ENCODE measurements at regions not wholly inside any gene's neighbourhood (a gene's known extent, or its start where the extent isn't known, plus 50 kb on each side); places are given as distances from the start of the nearest gene placed in this dataset.

DNA sequence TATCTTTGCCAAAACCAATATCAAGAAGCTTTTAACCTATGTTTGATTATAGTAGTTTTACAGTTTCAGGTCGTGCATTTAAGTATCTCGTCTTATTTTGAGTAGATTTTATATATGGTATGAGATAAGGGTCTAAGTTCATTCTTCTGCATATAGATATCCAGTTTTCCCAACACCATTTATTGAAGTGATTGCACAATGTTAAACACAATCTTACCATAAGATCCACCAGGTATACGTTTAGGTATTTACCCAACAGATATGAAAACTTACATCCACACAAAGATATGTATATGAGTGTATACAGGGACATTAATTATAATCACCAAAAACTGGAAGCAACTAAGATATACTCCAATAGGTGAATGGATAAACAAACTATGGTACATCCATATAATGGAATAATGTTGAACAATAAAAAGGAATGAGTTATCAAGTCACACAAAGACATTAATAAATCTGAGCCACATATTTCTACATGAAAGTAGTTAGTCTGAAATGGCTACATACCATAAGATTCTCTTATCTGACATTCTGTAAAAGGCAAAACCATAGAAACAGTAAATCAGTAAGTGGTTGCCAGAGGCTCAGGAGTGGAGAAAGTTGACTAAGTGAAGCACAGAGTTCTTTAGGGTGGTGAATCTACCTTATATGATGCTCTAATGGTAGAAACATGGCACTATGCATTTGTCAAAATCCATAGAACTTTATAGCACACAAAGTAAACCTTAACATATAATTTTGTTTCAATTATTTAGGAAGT lies 222.6 kb downstream of the NUAK1 start:
- FAIRE-seq (no peak), DNase-seq (ENCODE audit: low spot score) (no peak)

DNA sequence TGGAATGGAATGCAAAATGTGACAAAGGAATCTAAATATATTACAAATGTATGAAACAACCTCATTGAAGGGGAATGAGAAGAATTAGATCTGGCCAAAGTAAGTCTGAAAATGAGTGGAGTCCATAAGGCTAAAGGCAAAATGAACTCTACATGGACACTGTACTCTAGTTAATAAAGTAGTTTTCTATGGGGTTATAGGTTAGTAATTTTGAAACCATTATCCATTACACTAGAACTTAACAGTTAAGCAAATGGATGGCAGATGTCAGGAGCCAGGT lies 222.1 kb downstream of the NUAK1 start:
- DNase-seq (ENCODE audit: low spot score) = no peak
- no peak for FAIRE-seq

DNA sequence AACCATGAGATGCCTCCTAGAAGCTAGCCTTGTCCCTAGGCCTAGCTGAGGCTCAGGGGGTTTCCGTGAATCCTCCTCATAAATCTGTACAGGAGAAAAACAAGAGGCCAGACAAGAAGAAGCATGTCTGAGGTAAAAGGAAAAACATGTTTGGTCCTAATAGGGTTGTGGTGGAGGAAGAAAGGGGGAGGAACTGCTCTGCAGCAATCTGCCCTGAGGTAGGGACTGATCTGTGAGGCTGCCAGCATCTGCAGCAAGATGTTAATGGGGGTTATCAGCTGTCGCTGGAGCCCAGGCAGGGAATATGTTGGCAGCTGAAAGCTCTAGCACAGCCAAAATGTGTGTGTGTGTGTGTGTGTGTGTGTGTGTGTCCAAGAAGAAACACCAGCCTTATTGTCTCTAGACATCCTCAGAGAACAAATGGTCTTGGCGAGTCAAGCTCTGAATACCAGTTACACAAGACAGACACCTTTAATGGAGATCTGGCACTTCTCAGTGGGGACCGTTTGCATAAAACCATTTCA lies 218.5 kb downstream of the NUAK1 start:
- DNase-seq (ENCODE audit: low spot score) (no peak), FAIRE-seq (no peak)

DNA sequence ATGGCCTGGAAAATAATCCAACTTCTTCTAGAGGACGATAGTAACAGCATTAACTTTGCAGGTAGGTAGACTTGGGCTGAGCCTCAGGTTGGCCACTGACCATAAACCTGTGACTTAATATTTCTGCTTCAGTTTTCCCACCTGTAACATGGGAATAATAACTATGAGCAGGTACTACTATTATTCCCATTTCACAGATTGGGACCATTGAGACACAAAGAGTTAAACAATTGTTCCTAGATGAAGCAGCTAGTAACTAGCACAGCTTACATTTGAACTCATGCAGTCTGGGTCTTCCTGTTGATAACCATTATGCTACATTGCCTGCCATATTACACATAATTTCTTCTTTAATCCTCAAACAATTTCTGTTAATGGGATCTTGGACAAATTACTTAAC lies 217.7 kb downstream of the NUAK1 start:
- FAIRE-seq = no peak
- DNase-seq (ENCODE audit: low spot score) = no peak

DNA sequence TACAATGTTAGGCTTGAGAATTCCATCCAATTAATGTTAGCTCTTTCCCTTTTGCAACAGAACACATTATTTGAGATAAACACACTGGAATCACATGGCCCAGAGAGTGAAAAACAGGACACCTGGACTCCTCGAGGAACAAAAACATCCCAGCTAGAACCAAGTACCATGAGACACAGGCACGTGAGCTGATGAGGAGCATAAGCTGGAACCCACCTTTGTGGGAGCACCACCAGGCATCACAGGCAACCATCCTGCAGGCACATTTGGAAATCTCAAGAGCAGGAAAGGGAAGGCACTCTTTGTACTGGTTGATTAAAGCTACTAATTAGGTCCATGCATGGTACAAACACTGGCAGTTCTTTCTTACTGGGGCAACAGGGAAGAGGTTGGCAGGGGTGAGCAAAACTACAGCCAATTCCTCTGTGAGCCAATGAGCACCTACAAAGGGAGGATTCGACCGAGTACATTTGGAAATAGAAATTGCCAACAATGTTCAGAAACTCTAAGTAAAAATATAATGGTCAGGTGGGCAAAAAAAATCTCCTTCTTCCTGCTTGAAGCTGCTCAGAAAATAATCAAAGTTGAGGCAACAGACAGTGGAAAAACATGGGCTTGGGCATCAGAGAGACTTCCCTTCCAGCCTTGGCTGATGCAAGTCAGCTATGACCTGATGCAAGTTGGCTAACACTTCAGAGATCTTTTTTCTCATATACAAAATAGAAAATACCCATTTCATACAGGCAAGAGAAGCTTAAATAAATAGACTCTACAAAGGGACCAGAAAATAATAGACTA lies 216.7 kb downstream of the NUAK1 start:
- no peak for FAIRE-seq
- no peak for DNase-seq (ENCODE audit: low spot score)

DNA sequence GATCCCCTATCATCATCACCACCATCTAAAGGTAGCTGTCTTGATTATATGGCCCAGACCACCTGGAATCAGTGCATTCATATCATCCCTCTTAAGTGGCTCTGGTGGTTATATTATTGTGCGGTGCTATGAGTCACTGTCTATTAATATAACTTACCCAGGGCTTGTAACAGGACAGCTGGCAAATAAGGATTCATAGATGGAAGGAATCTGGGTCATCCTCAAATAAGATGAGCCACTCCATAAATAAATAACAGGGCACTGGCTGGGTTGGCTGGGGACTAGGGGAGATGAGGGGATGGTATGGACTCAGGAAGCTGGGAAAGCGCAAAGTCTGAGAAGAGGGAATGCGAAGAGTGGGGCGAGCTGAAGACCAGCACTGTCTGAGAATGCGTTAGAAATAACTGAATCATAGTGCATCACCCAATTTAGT lies 216.1 kb downstream of the NUAK1 start:
- FAIRE-seq = no peak
- peak; percentile 44 for DNase-seq (ENCODE audit: low spot score)

DNA sequence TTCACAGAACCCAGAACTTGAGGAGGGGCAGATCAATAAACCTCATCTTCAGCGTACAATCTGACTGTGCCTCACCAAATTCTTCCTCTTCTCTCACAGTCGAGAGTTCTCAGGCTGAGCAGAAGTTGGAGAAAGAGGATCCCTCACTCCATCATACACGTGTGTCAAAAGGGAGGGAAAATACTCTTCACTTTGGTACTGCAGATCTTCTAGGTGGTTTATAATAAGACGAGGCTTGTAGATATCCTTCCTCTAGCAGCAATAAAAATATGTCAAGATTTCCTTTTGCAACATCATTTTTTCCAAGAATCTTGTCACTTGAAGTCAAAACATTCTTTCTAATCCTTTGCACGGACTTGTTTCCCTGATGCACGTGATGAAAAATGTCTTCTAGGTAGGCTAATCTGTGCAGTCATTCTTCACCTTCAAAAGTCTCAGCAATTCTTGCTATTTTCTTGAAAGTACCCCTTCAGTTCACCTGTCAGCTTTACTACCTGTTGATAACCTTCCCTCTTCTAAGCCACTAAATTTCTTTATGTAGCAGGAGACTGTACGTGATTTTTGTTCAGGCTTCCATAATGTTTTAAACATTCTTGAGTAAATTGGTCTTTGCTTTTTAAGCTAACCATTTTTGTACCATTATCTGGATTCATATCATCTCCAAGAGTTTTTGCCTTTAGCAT lies 214.1 kb downstream of the NUAK1 start:
- DNase-seq (ENCODE audit: low spot score) (no peak), FAIRE-seq (no peak)

DNA sequence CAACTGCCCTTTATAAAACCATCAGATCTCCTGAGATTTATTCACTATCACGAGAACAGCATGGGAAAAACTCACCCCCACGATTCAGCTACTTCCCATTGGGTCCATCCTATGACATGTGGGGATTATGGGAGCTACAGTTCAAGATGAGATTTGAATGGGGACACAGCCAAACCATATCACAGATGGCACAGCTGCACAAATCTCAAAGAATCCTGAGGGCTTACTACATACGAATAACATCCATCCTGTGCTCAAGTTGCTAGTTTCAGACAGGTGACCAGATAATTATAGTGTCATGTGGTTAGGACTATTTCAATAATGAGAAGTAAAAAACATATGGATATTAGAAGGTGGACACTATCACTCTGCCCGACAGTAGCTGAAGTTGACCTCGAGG lies 211.2 kb downstream of the NUAK1 start:
- no peak for DNase-seq (ENCODE audit: low spot score)
- no peak for FAIRE-seq

DNA sequence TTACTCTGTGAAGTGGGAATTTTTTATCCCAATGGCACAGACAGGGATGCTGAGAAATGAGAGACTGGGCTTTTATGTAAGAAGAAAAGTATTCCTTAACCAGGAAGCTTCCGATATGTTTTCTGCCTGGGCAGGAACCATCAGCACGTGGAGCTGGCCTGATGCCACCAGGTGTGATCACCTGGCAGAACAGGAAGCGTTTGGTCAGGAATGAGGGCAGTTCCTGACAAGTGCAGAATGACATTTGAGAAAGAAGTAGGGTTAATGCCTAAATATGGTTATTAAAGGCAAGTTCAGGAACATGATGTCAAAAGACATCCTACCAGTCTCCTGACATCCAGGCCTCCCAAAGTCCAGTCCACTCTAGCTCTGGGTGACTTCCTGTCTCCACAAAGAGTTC lies 210.3 kb downstream of the NUAK1 start:
- DNase-seq (ENCODE audit: low spot score) = no peak
- no peak for FAIRE-seq

DNA sequence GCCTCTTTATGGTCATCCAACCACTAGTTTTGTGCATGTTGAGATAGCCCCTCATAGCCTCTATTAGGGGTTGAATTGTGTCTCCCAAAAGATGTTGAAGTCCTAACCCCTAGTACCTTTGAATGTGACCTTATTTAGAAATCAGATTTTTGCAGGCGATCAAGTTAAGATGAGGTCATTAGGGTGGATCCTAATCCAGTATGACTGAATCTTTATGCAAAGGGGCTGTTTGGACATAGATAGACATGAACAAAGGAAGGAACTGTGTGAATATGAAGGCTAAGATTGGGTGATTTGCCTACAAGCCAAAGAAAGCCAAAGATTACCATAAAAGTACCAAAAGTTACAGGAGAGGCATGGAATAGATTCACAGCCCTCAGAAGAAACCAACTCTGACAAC lies 209.6 kb downstream of the NUAK1 start:
- DNase-seq (ENCODE audit: low spot score) (no peak), FAIRE-seq (no peak)

DNA sequence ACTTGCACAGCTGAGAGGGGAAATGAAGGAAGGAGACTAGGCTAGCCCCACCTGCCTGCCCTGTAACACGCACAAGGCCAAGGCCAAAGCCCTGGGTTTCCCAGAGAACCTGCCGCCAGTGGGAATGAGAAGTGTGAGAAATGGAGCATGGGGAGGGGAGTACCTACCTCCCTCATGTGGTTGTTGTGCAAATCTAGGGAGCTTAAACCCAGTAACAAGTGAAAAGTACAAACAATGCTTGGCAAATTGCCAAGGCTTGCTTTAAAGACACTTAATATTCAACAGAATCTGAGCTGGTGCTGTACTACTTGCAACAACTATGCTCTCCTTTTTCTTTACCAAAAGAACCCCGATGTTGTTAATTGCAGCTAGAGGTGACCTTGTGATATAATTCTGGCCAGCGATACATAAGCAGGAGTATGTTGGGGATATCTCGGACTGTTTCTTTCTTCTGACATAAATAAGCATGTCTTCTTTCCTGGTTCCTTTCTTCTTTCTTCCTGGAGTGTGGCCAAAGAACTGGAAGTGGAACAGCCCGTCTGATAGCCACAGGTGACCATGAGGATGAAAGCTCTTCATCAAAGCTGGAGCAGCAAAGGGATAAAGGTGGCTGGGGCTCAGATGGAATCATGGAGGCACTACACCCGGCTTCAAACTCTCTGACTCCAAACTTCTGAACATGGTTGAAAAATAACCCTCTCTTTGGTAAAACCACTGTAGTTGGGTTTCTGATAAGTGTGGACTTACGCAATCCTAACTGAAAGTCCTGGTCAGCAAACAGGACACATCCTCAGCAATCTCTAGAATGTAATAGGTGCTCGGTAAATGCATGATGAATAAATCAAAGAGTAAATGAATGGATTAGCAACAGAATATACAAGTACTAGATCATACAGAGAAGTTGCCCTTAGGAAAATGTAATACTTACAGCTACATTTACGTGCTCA lies 207.9 kb downstream of the NUAK1 start:
- DNase-seq (ENCODE audit: low spot score) = no peak
- FAIRE-seq = no peak

DNA sequence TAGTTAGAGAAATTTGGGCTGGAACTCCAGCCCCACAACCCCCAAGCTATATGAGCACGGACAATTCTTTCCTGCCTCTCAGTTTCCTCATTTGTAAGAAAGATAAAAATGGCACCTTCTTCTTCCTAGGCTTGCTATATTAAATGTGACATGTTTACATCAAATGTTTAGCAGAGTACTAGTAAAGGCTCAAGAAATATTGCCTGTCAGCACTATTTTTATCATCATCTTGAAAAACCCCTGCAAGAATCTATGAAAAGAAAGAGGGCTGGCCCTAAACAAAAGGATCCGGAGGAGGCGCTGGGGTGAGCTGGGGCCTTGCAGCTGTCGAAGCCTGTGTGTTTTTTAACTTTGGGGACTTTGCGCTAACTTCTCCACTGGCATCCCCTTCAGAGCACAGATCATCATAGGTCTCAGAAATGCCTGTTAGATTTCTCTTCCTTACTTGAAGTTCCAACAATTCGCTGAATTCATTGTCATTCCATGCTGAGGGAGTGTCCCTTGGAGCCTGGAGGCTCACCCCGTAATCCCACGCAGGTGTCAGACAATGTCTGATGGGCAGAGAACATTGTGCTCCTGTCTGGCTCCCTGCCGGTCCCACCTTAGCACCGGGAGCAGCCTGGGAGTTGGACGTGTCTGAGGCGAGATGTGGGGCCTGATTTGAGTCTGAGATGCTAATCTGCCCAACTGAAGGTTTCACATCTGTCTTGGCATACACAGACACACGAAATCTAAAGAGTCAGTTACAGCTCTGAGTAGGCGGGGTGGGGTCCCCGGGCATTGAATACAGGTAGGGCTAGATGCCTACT lies 206.8 kb downstream of the NUAK1 start:
- DNase-seq (ENCODE audit: low spot score) (no peak), FAIRE-seq (no peak)

DNA sequence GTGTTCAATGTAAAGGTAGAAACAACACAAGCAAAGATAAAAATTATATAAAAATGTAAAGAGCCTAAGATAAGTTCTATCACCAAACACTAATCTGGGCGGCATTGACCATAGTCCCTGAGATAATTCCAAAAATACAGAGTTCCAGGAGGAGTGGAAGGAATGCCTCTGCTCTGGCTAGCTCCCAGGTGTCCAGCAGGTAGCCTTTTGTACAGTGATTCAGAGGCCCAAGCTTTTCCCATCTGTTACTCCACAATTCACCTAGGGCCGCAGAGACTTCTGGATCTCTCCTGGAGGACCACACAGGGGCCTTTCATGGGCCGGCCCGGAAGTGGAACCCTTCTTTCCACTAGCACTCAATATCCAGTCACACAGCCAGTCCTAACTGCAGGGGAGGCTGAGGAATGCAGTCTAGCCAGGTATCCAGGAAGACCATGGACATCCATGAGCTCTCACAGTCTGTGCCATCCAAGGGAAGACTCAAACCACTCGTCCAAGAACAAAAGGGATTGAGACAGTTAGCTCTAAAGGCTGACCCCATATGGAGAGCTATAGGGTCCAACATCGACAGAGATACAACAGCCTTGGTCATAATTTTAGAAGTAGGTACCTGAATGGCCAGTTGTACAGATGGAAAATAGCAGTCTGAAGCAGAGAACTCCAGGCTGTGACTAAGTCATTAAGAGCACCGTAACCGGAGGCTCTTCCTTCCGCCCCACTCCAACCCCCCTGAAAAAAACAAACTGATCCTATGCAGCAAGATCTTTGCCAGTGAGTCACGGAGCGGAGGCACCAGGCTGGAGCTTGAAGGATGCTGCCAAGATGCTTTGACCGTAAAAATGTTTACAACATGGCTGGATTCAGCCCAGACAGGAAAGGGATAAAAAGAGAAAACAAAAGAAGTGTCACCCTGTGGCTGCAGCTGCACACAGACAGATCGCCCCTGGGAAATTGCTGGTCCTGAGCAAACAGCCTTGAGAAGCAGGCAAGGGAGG lies 204.8 kb downstream of the NUAK1 start:
- peak; percentile 48 for DNase-seq (ENCODE audit: low spot score)

DNA sequence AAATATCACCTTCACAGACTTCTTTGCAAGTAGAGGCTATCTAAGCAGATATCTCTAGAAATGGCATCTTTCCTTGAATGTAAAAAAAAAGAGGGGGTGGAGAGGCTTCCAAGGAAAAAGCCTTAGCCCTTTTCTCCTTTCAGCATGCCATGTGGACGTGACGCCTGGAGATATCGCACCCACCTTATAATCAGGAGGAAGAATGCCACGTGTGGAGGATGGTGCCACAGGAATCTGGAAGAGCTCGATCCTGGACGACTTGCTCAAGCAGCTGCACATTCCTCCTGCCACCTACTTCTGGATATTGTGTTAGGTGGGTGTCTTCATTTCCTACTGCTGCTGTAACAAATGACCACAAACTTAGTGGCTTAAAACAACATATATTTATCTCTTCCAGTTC lies 203.6 kb downstream of the NUAK1 start:
- DNase-seq (ENCODE audit: low spot score) (no peak), FAIRE-seq (no peak)

More for the DNA sequence above, 204.8 kb downstream of the NUAK1 start:
- FAIRE-seq = no peak

DNA sequence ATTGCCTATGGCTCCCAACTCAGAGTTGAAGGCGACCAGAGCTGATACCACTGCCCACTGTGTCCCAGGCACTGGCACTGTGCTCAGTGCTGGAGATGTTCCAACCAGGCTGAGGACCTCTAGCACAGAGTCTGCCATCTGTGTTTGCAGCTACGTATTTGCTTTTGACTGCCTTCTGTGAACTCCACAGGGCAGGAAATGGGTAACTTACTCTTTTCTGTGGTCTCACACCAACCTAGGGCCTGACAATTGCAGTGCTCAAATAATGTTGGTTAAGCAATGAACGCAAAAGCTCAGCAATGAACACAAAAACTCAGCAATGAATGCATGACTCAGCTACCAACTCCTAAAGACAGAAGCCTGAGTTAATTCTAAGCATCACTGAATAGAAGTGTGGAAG lies 202.8 kb downstream of the NUAK1 start:
- DNase-seq (ENCODE audit: low spot score) = no peak
- no peak for FAIRE-seq

DNA sequence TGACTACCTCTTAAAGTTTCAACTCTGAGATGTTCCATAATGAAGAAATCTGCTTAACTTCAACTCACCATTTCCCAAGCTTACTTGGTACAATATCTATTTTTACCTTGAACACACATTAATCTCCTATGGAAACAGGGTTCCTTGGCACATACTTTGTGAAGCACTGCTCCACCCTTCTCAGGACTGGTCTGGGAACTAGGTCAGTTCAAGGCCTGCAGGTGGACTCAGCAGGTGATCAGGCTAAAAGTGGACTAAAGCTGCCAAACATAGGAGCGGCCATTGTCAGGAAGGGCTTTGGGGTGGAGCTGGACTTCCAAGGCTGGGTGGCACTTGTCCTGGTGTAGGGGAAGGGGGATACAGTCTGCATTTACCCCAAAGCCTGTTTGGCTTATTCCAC lies 202.3 kb downstream of the NUAK1 start:
- DNase-seq (ENCODE audit: low spot score) (no peak), FAIRE-seq (no peak)

DNA sequence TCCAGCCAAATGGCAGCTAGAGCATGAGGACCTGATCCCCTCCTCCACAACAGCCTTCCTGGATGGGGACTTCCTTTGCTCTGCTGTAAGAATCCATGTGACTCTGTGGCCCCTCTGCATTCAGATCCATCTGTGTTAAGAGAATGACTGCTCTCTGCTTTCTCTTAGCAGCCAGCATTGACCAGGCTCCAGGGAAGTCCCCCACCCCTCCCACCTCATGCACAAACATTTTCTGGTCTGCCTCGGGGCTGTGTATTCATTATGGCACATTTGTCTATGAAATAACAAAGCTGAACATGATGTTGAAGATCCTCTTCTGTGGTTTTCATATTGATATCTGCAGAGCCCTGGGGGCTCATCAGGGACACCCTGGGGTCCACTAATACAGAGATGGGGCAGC lies 201.7 kb downstream of the NUAK1 start:
- no peak for DNase-seq (ENCODE audit: low spot score)
- no peak for FAIRE-seq

DNA sequence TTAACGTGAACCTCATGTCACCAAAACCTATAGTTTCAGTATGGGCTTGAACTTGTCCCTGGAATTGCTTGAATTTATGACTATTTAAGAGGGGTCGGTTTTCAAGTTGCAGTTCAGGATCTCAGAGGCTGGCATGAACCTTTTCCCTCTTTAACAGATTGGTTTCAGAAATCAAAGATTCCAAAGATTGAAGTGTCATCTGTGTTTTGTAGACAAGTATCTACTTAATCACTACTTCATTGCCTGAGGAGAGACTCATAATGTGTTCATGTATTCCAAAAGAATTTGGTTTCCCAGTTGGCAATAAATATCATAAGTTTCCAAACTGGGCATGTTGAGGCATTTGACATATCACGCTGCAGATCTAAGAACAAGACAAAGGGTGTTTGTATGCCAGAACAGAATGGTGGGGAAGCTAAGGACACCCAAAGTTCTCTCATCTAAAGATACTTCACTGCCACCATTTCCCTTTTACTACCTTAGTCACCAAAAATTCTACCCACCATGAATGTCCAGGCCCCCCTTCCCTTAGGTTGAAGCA lies 199.5 kb downstream of the NUAK1 start:
- DNase-seq (ENCODE audit: low spot score) = no peak
- FAIRE-seq = no peak

DNA sequence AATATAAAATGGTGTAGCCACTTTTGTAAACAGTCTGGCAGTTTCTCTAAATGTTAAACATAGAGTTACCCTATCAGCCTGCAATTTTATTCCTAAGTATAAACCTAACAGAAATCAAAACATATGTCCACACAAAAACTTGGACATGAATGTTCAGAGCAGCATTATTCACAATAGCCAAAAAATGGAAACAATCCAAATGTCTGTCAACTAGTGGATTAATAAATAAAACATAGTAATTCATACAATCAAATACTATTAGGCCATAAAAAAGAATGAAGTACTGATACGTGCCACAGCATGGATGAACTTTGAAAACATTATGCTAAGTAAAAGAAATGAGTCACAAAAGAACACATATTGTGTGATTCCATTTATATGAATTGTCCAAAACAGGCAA lies 196.5 kb downstream of the NUAK1 start:
- no peak for DNase-seq (ENCODE audit: low spot score)
- no peak for FAIRE-seq

Data from RCC 7860 (cell line).